ENCODE measurements at regions not wholly inside any gene's neighbourhood (a gene's known extent, or its start where the extent isn't known, plus 50 kb on each side); places are given as distances from the start of the nearest gene placed in this dataset.
"Not testable (repeated sequence)": the region's sequence is repeated elsewhere in the genome, so short reads cannot be mapped to it uniquely, and the experiment has no call there.

DNA sequence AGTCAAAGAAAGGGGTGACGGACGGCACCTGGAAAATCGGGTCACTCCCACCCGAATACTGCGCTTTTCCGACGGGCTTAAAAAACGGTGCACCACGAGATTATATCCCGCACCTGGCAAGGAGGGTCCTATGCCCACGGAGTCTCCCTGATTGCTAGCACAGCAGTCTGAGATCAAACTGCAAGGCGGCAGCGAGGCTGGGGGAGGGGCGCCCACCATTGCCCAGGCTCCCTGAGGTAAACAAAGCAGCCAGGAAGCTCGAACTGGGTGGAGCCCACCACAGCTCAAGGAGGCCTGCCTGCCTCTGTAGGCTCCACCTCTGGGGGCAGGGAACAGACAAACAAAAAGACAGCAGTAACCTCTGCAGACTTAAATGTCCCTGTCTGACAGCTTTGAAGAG, 335.7 kb downstream of the SEC16B start:
- H2BK120ac ChIP-seq (ENCODE audit: low read depth, low read length); H3K79me1 ChIP-seq (ENCODE audit: low read depth, low read length); H3K14ac ChIP-seq (ENCODE audit: low read length); H3K27me3 ChIP-seq (ENCODE audit: control insufficient read depth in 3 of 3, insufficient read depth in 3 of 3, low read depth in 1 of 3, low read length in 3 of 3); H3K4ac ChIP-seq (ENCODE audit: low read length); H2BK15ac ChIP-seq (ENCODE audit: low read length); H3K27ac ChIP-seq (replicated peaks; ENCODE audit: low read length); H2AK5ac ChIP-seq (ENCODE audit: low read depth, low read length); H3K18ac ChIP-seq (ENCODE audit: low read length); H3K4me1 ChIP-seq (ENCODE audit: control insufficient read depth in 2 of 2, insufficient read depth in 1 of 2, low read depth in 1 of 2, low read length in 2 of 2); H3K9ac ChIP-seq (ENCODE audit: low read depth, low read length, poor library complexity); H2AFZ ChIP-seq (ENCODE audit: low read length); H3K9me3 ChIP-seq (replicated peaks in 1 of 2; ENCODE audit: control insufficient read depth in 2 of 2, insufficient read depth in 1 of 2, low read depth in 1 of 2, low read length in 2 of 2); H2BK12ac ChIP-seq (ENCODE audit: low read length); H4K8ac ChIP-seq (ENCODE audit: low read depth, low read length); H3K36me3 ChIP-seq (replicated peaks in 1 of 2; ENCODE audit: control insufficient read depth in 2 of 2, insufficient read depth in 2 of 2, low read length in 2 of 2); H4K91ac ChIP-seq (ENCODE audit: low read depth, low read length, poor library complexity); H3K23ac ChIP-seq (ENCODE audit: low read depth, low read length, poor library complexity); H2BK5ac ChIP-seq (ENCODE audit: low read length); H3K4me3 ChIP-seq (ENCODE audit: low read length in 2 of 2); DNase-seq (ENCODE audit: low spot score); H3K4me2 ChIP-seq (ENCODE audit: insufficient read depth, low read length, poor library complexity, severe bottlenecking): not testable (repeated sequence)
- WGBS, 2 donors (ENCODE audit: extremely low coverage in 2 of 2, insufficient read length in 2 of 2, insufficient replicate concordance in 1 of 2): no CpG with 5 or more reads among the region's 15 CpGs

- Histone ChIP-seq H3K9ac (ENCODE audit: low read depth, low read length, poor library complexity) (no peak overlapping the region), H2BK120ac (ENCODE audit: low read depth, low read length) (no peak overlapping the region), H3K4me3 (ENCODE audit: low read length in 2 of 2) (no peak overlapping the region), H4K8ac (ENCODE audit: low read depth, low read length) (no peak overlapping the region), H3K27me3 (ENCODE audit: control insufficient read depth in 3 of 3, insufficient read depth in 3 of 3, low read depth in 1 of 3, low read length in 3 of 3) (no peaks in the 10 kb centered on the region), H3K36me3 (replicated peaks in 1 of 2; ENCODE audit: control insufficient read depth in 2 of 2, insufficient read depth in 2 of 2, low read length in 2 of 2) (no peaks in the 10 kb centered on the region), H2AK5ac (ENCODE audit: low read depth, low read length) (no peak overlapping the region), H3K79me1 (ENCODE audit: low read depth, low read length) (no peaks in the 10 kb centered on the region), H3K23ac (ENCODE audit: low read depth, low read length, poor library complexity) (no peak overlapping the region), H2AFZ (ENCODE audit: low read length) (no peak overlapping the region), H4K91ac (ENCODE audit: low read depth, low read length, poor library complexity) (no peak overlapping the region), H3K27ac (replicated peaks; ENCODE audit: low read length) (no peak overlapping the region), H3K4me1 (ENCODE audit: control insufficient read depth in 2 of 2, insufficient read depth in 1 of 2, low read depth in 1 of 2, low read length in 2 of 2) (no peaks in the 10 kb centered on the region), H3K4me2 (ENCODE audit: insufficient read depth, low read length, poor library complexity, severe bottlenecking) (no peak overlapping the region), H3K14ac (ENCODE audit: low read length) (no peak overlapping the region), H3K4ac (ENCODE audit: low read length) (no peak overlapping the region), H3K9me3 (replicated peaks in 1 of 2; ENCODE audit: control insufficient read depth in 2 of 2, insufficient read depth in 1 of 2, low read depth in 1 of 2, low read length in 2 of 2) (no peaks in the 10 kb centered on the region), H2BK12ac (ENCODE audit: low read length) (no peak overlapping the region), H2BK15ac (ENCODE audit: low read length) (no peak overlapping the region), H3K18ac (ENCODE audit: low read length) (no peak overlapping the region), H2BK5ac (ENCODE audit: low read length) (no peak overlapping the region)
- WGBS, 2 donors (ENCODE audit: extremely low coverage in 2 of 2, insufficient read length in 2 of 2, insufficient replicate concordance in 1 of 2): no CpG with 5 or more reads among the region's 4 CpGs
- DNase-seq (ENCODE audit: low spot score): no peak
These were observed 336.8 kb downstream of the SEC16B start for GRCh38 chr1:177632923-177633615.

DNA sequence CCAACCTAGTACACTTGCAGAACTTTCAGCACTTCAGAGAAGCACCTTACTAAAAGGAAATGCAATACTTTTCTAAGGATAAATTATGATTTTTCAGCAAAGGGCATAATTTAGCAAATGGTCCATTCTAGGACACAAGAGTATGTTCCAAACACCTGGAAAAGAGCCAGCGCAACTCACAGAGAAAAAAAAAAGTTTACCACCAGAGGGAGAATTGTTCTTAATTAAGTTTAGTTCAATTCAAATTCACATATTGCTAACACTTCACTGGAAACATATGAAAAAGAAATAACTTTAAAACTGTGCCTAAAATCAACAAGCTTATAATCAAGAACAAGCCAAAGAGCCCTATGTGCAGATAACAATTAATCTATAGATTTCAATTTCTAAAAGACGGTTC, 338.1 kb downstream of the SEC16B start:
- Histone ChIP-seq H3K9ac (ENCODE audit: low read depth, low read length, poor library complexity) (no peak overlapping the region), H4K8ac (ENCODE audit: low read depth, low read length) (no peak overlapping the region), H3K9me3 (replicated peaks in 1 of 2; ENCODE audit: control insufficient read depth in 2 of 2, insufficient read depth in 1 of 2, low read depth in 1 of 2, low read length in 2 of 2) (no peaks in the 10 kb centered on the region), H3K4me2 (ENCODE audit: insufficient read depth, low read length, poor library complexity, severe bottlenecking) (no peak overlapping the region), H3K18ac (ENCODE audit: low read length) (no peak overlapping the region), H2AFZ (ENCODE audit: low read length) (no peak overlapping the region), H3K27me3 (ENCODE audit: control insufficient read depth in 3 of 3, insufficient read depth in 3 of 3, low read depth in 1 of 3, low read length in 3 of 3) (no peaks in the 10 kb centered on the region), H3K4me3 (ENCODE audit: low read length in 2 of 2) (no peak overlapping the region), H3K27ac (replicated peaks; ENCODE audit: low read length) (no peak overlapping the region), H4K91ac (ENCODE audit: low read depth, low read length, poor library complexity) (no peak overlapping the region), H3K4ac (ENCODE audit: low read length) (no peak overlapping the region), H3K23ac (ENCODE audit: low read depth, low read length, poor library complexity) (no peak overlapping the region), H2BK5ac (ENCODE audit: low read length) (no peak overlapping the region), H2BK15ac (ENCODE audit: low read length) (no peak overlapping the region), H2BK12ac (ENCODE audit: low read length) (no peak overlapping the region), H2BK120ac (ENCODE audit: low read depth, low read length) (no peak overlapping the region), H3K79me1 (ENCODE audit: low read depth, low read length) (no peaks in the 10 kb centered on the region), H3K14ac (ENCODE audit: low read length) (no peak overlapping the region), H2AK5ac (ENCODE audit: low read depth, low read length) (no peak overlapping the region), H3K4me1 (ENCODE audit: control insufficient read depth in 2 of 2, insufficient read depth in 1 of 2, low read depth in 1 of 2, low read length in 2 of 2) (no peaks in the 10 kb centered on the region), H3K36me3 (replicated peaks in 1 of 2; ENCODE audit: control insufficient read depth in 2 of 2, insufficient read depth in 2 of 2, low read length in 2 of 2) (no peaks in the 10 kb centered on the region)
- no CpG with 5 or more reads among the region's 2 CpGs for WGBS, 2 donors (ENCODE audit: extremely low coverage in 2 of 2, insufficient read length in 2 of 2, insufficient replicate concordance in 1 of 2)
- no peak for DNase-seq (ENCODE audit: low spot score)

GRCh38 chr1:177629526-177629925, 340.3 kb downstream of the SEC16B start:
- Histone ChIP-seq H2AK5ac (ENCODE audit: low read depth, low read length) (no peak overlapping the region), H3K36me3 (replicated peaks in 1 of 2; ENCODE audit: control insufficient read depth in 2 of 2, insufficient read depth in 2 of 2, low read length in 2 of 2) (no peaks in the 10 kb centered on the region), H2AFZ (ENCODE audit: low read length) (no peak overlapping the region), H3K4me1 (ENCODE audit: control insufficient read depth in 2 of 2, insufficient read depth in 1 of 2, low read depth in 1 of 2, low read length in 2 of 2) (no peaks in the 10 kb centered on the region), H2BK5ac (ENCODE audit: low read length) (no peak overlapping the region), H3K79me1 (ENCODE audit: low read depth, low read length) (no peaks in the 10 kb centered on the region), H2BK12ac (ENCODE audit: low read length) (no peak overlapping the region), H4K8ac (ENCODE audit: low read depth, low read length) (no peak overlapping the region), H3K27me3 (ENCODE audit: control insufficient read depth in 3 of 3, insufficient read depth in 3 of 3, low read depth in 1 of 3, low read length in 3 of 3) (no peaks in the 10 kb centered on the region), H3K14ac (ENCODE audit: low read length) (no peak overlapping the region), H2BK120ac (ENCODE audit: low read depth, low read length) (no peak overlapping the region), H3K4me2 (ENCODE audit: insufficient read depth, low read length, poor library complexity, severe bottlenecking) (no peak overlapping the region), H3K9me3 (replicated peaks in 1 of 2; ENCODE audit: control insufficient read depth in 2 of 2, insufficient read depth in 1 of 2, low read depth in 1 of 2, low read length in 2 of 2) (no peaks in the 10 kb centered on the region), H3K4me3 (ENCODE audit: low read length in 2 of 2) (no peak overlapping the region), H3K23ac (ENCODE audit: low read depth, low read length, poor library complexity) (no peak overlapping the region), H3K4ac (ENCODE audit: low read length) (no peak overlapping the region), H3K9ac (ENCODE audit: low read depth, low read length, poor library complexity) (no peak overlapping the region), H3K27ac (replicated peaks; ENCODE audit: low read length) (no peak overlapping the region), H4K91ac (ENCODE audit: low read depth, low read length, poor library complexity) (no peak overlapping the region), H2BK15ac (ENCODE audit: low read length) (no peak overlapping the region), H3K18ac (ENCODE audit: low read length) (no peak overlapping the region)
- no CpG with 5 or more reads among the region's 1 CpG for WGBS, 2 donors (ENCODE audit: extremely low coverage in 2 of 2, insufficient read length in 2 of 2, insufficient replicate concordance in 1 of 2)
- DNase-seq (ENCODE audit: low spot score): no peak

All from neuronal stem cell (in vitro differentiated cells).